Coronary artery (tissue), 2 donors: ENCODE measurements at regions not wholly inside any gene's neighbourhood (a gene's known extent, or its start where the extent isn't known, plus 50 kb on each side); places are given as distances from the start of the nearest gene placed in this dataset.

ENCODE experiments used
- DNase-seq: peaks from one replicate; pipeline ENCODE4 v3.0.0-alpha.2; 2017; ENCODE audit warnings: low spot score
- H3K27ac ChIP-seq, 2 donors: fragments of 200-600 bp; sonication (generic); one replicate each; pipeline ENCODE4 v1.5.1; 2016 to 2019
- H3K4me3 ChIP-seq: fragments of 200-600 bp; sonication (generic); 2 replicates; pipeline ENCODE4 v1.5.1; 2016; ENCODE audit warnings: mild to moderate bottlenecking, moderate library complexity
- CTCF ChIP-seq: fragments of 200-600 bp; sonication (generic); IDR thresholded peaks from one replicate; pipeline ENCODE4 v1.5.1; 2019; ENCODE audit warnings: antibody characterized with exemption

GRCh38 chr5:56565644-56566043 is 249.7 kb upstream of the MAP3K1 start:
- no peak overlapping the region for H3K27ac ChIP-seq
- H3K4me3 ChIP-seq = no peak overlapping the region
- DNase-seq = no peak
- no peak for TF ChIP-seq CTCF

GRCh38 chr5:56565283-56565615 is 250.1 kb upstream of the MAP3K1 start:
- H3K27ac ChIP-seq = no peak overlapping the region
- no peak for TF ChIP-seq CTCF
- DNase-seq = no peak

GRCh38 chr5:56564541-56565282 is 250.6 kb upstream of the MAP3K1 start:
- no peak overlapping the region for H3K27ac ChIP-seq
- DNase-seq = no peak
- no peak overlapping the region for H3K4me3 ChIP-seq
- TF ChIP-seq CTCF = no peak

More at GRCh38 chr5:56565283-56565615, 250.1 kb upstream of the MAP3K1 start:
- H3K4me3 ChIP-seq = no peak overlapping the region

- H3K27ac ChIP-seq = no peak overlapping the region
- no peak for DNase-seq
- TF ChIP-seq CTCF = no peak
- H3K4me3 ChIP-seq = no peak overlapping the region
These were observed 253.9 kb upstream of the MAP3K1 start for GRCh38 chr5:56561455-56561854.

- no peak overlapping the region for H3K4me3 ChIP-seq
- H3K27ac ChIP-seq = no peak overlapping the region
- TF ChIP-seq CTCF = no peak
- DNase-seq = no peak
These were observed 257.1 kb upstream of the MAP3K1 start for GRCh38 chr5:56558131-56558745.

- no peak overlapping the region for H3K27ac ChIP-seq
- no peak overlapping the region for H3K4me3 ChIP-seq
- no peak for DNase-seq
- TF ChIP-seq CTCF = no peak
These were observed 258.2 kb upstream of the MAP3K1 start for GRCh38 chr5:56557198-56557597.

GRCh38 chr5:56552612-56553268 is 262.6 kb upstream of the MAP3K1 start:
- no peak overlapping the region for H3K27ac ChIP-seq
- H3K4me3 ChIP-seq = no peak overlapping the region
- no peak for TF ChIP-seq CTCF
- no peak for DNase-seq
